ENCODE measurements at regions not wholly inside any gene's neighbourhood (a gene's known extent, or its start where the extent isn't known, plus 50 kb on each side); places are given as distances from the start of the nearest gene placed in this dataset.

GRCh38 chr10:83572036-83572435 is 567.3 kb upstream of the GHITM start:
- TF ChIP-seq EZH2phosphoT487 (IDR thresholded peaks at IDR 0.05; ENCODE audit: low read depth) (no peak), CTCF (IDR thresholded peaks at IDR 0.05; ENCODE audit: low read depth, low read length) (no peak)
